Neural cell (in vitro differentiated cells): ENCODE measurements at regions not wholly inside any gene's neighbourhood (a gene's known extent, or its start where the extent isn't known, plus 50 kb on each side); places are given as distances from the start of the nearest gene placed in this dataset.

ENCODE experiments used
- H2AFZ ChIP-seq: fragments of 200-600, 300-800 bp; sonication (generic), shearing (Covaris generic); 2 replicates; pipeline ENCODE4 v1.6.0; 2014; ENCODE audit warnings: low read depth, mild to moderate bottlenecking, antibody characterized with exemption, low read length, moderate library complexity
- H3F3A ChIP-seq: fragments of 200-600 bp; shearing (Covaris generic); 2 replicates; pipeline ENCODE4 v1.6.1; 2016; ENCODE audit warnings: mild to moderate bottlenecking, moderate library complexity, mixed read lengths, antibody characterized with exemption, low read length; ENCODE audit not compliant: insufficient read depth, poor library complexity, severe bottlenecking
- H3K27ac ChIP-seq: fragments of 200-600, 300-800 bp; sonication (generic), shearing (Covaris generic); 2 replicates; pipeline ENCODE4 v1.5.1; 2014; ENCODE audit warnings: mild to moderate bottlenecking, low read length, moderate library complexity
- H3K27me3 ChIP-seq: fragments of 300-800, 200-600 bp; sonication (generic), shearing (Covaris generic); 2 replicates; pipeline ENCODE4 v1.6.0; 2014; ENCODE audit warnings: mild to moderate bottlenecking, low read depth, low read length, moderate library complexity; ENCODE audit not compliant: insufficient read depth
- H3K36me3 ChIP-seq: fragments of 300-800, 200-600 bp; sonication (generic), shearing (Covaris generic); 2 replicates; pipeline ENCODE4 v1.5.1; 2014; ENCODE audit warnings: mild to moderate bottlenecking, antibody characterized with exemption, low read length, moderate library complexity; ENCODE audit not compliant: insufficient read depth
- H3K4me2 ChIP-seq: fragments of 300-800, 200-600 bp; sonication (generic), shearing (Covaris generic); 2 replicates; pipeline ENCODE4 v1.6.0; 2014; ENCODE audit warnings: mild to moderate bottlenecking, low read length
- H3K4me3 ChIP-seq: fragments of 300-800, 200-600 bp; sonication (generic), shearing (Covaris generic); 2 replicates; pipeline ENCODE4 v1.5.1; 2014; ENCODE audit warnings: mild to moderate bottlenecking, low read length, moderate library complexity
- H3K79me2 ChIP-seq: fragments of 200-600 bp; shearing (Covaris generic); replicated peaks from 2 replicates; pipeline ENCODE4 v1.6.0; 2014; ENCODE audit warnings: mild to moderate bottlenecking, low read length, moderate library complexity; ENCODE audit not compliant: insufficient read depth
- H3K9ac ChIP-seq: fragments of 300-800, 200-600 bp; sonication (generic), shearing (Covaris generic); 2 replicates; pipeline ENCODE4 v1.6.1; 2016; ENCODE audit warnings: mild to moderate bottlenecking, low read length, mixed read lengths
- H3K9me2 ChIP-seq: fragments of 200-600 bp; shearing (Covaris generic); 2 replicates; pipeline ENCODE4 v1.6.1; 2016; ENCODE audit warnings: mild to moderate bottlenecking, low read length, mixed read lengths; ENCODE audit not compliant: insufficient read depth
- H3K9me3 ChIP-seq: fragments of 200-600, 300-800 bp; sonication (generic), shearing (Covaris generic); 2 replicates; pipeline ENCODE4 v1.6.1; 2016; ENCODE audit warnings: mild to moderate bottlenecking, mixed run types, low read length, moderate library complexity, mixed read lengths
- H4K20me1 ChIP-seq: fragments of 200-600 bp; shearing (Covaris generic); 2 replicates; pipeline ENCODE4 v1.6.1; 2016; ENCODE audit warnings: mild to moderate bottlenecking, mixed run types; ENCODE audit not compliant: insufficient read depth
- EP300 ChIP-seq: fragments of 450-650 bp; conservative IDR thresholded peaks from 2 replicates; pipeline ENCODE4 v1.6.1; 2014; ENCODE audit warnings: antibody characterized with exemption, mild to moderate bottlenecking, moderate library complexity; ENCODE audit not compliant: poor library complexity, severe bottlenecking
- EZH2 ChIP-seq: fragments of 200-600, 300-800 bp; shearing (Covaris generic), sonication (generic); IDR thresholded peaks from 2 replicates; pipeline ENCODE4 v1.6.1; 2014; ENCODE audit warnings: antibody characterized with exemption, low read length, borderline replicate concordance, mild to moderate bottlenecking; ENCODE audit not compliant: insufficient read depth, poor library complexity, severe bottlenecking
- MXI1 ChIP-seq: fragments of 450-650 bp; conservative IDR thresholded peaks from 2 replicates; pipeline ENCODE4 v1.6.1; 2014; ENCODE audit warnings: antibody characterized with exemption, mild to moderate bottlenecking; ENCODE audit not compliant: poor library complexity, severe bottlenecking
- POLR2AphosphoS5 ChIP-seq: IDR thresholded peaks from 2 replicates; pipeline ENCODE4 v1.6.1; 2012
- RAD21 ChIP-seq: fragments of 450-650 bp; conservative IDR thresholded peaks from 2 replicates; pipeline ENCODE4 v1.6.1; 2014; ENCODE audit warnings: antibody characterized with exemption, mild to moderate bottlenecking, moderate library complexity
- SMC3 ChIP-seq: fragments of 450-650 bp; conservative IDR thresholded peaks from 2 replicates; pipeline ENCODE4 v1.6.1; 2014; ENCODE audit warnings: antibody characterized with exemption, mild to moderate bottlenecking, moderate library complexity; ENCODE audit not compliant: poor library complexity
- TAF1 ChIP-seq: IDR thresholded peaks from 2 replicates; pipeline ENCODE4 v1.6.1; 2012; ENCODE audit warnings: low read depth
- TF ChIP-seq, protein P1 (sequence below): IDR thresholded peaks from 2 replicates; pipeline ENCODE4 v1.6.1; 2012; ENCODE audit warnings: borderline replicate concordance
- TF ChIP-seq, protein P2 (sequence below): fragments of 450-650 bp; IDR thresholded peaks from 2 replicates; pipeline ENCODE4 v1.5.1; 2014; ENCODE audit warnings: antibody characterized with exemption, mild to moderate bottlenecking, moderate library complexity; ENCODE audit not compliant: poor library complexity, severe bottlenecking

DNA sequence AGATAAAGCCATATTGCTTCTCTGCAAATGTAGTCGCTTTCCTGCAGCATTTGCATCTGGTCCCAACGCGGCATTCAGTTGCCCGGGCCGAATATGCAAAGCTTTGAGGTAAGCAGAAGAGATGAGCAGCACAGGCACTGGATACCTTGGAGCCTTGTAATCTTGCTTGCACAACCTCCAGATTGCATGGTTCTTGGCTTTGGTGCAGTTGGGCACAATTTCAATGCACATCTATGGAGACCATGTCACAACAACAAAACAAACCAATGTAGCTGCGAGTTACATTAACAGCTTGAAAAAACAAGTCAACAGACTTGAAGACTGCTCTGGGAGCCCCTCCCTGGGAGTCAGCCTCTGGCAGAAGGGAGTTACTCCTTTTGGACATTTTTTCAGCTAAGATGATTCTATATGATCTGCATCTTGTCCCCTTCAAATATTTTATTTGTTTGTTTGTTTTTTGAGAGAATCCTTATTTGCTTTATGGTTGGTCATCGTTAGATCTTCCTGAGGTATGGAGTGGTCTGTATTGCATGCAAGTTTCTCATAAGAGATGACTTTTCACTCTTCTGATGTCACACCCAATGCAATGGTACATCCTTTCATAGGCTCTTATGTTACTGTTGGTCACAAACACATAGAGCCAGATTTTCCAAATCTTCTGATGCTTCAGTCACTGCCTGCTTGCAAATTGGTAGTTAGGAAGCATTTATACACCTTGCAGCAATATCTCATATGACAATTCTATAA is 113.5 kb downstream of the EFEMP1 start:
- no peak overlapping the region for H3K9ac ChIP-seq
- H3K79me2 ChIP-seq, result no peaks in the 10 kb centered on the region
- no peaks in the 10 kb centered on the region for H3K9me2 ChIP-seq
- no peak overlapping the region for H3K27ac ChIP-seq
- no peaks in the 10 kb centered on the region for H3K27me3 ChIP-seq
- H3K4me3 ChIP-seq, result no peak overlapping the region
- no peaks in the 10 kb centered on the region for H3K36me3 ChIP-seq
- no peak overlapping the region for H2AFZ ChIP-seq
- H3F3A ChIP-seq, result no peaks in the 10 kb centered on the region
- H3K4me2 ChIP-seq, result no peak overlapping the region
- no peaks in the 10 kb centered on the region for H3K9me3 ChIP-seq
- no peaks in the 10 kb centered on the region for H4K20me1 ChIP-seq
- TF ChIP-seq, protein P1, sequence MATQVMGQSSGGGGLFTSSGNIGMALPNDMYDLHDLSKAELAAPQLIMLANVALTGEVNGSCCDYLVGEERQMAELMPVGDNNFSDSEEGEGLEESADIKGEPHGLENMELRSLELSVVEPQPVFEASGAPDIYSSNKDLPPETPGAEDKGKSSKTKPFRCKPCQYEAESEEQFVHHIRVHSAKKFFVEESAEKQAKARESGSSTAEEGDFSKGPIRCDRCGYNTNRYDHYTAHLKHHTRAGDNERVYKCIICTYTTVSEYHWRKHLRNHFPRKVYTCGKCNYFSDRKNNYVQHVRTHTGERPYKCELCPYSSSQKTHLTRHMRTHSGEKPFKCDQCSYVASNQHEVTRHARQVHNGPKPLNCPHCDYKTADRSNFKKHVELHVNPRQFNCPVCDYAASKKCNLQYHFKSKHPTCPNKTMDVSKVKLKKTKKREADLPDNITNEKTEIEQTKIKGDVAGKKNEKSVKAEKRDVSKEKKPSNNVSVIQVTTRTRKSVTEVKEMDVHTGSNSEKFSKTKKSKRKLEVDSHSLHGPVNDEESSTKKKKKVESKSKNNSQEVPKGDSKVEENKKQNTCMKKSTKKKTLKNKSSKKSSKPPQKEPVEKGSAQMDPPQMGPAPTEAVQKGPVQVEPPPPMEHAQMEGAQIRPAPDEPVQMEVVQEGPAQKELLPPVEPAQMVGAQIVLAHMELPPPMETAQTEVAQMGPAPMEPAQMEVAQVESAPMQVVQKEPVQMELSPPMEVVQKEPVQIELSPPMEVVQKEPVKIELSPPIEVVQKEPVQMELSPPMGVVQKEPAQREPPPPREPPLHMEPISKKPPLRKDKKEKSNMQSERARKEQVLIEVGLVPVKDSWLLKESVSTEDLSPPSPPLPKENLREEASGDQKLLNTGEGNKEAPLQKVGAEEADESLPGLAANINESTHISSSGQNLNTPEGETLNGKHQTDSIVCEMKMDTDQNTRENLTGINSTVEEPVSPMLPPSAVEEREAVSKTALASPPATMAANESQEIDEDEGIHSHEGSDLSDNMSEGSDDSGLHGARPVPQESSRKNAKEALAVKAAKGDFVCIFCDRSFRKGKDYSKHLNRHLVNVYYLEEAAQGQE, result no peak
- no peak for TF ChIP-seq POLR2AphosphoS5
- TF ChIP-seq RAD21, result no peak
- no peak for TF ChIP-seq MXI1
- TF ChIP-seq, protein P2, sequence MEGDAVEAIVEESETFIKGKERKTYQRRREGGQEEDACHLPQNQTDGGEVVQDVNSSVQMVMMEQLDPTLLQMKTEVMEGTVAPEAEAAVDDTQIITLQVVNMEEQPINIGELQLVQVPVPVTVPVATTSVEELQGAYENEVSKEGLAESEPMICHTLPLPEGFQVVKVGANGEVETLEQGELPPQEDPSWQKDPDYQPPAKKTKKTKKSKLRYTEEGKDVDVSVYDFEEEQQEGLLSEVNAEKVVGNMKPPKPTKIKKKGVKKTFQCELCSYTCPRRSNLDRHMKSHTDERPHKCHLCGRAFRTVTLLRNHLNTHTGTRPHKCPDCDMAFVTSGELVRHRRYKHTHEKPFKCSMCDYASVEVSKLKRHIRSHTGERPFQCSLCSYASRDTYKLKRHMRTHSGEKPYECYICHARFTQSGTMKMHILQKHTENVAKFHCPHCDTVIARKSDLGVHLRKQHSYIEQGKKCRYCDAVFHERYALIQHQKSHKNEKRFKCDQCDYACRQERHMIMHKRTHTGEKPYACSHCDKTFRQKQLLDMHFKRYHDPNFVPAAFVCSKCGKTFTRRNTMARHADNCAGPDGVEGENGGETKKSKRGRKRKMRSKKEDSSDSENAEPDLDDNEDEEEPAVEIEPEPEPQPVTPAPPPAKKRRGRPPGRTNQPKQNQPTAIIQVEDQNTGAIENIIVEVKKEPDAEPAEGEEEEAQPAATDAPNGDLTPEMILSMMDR, result no peak
- TF ChIP-seq SMC3, result no peak
- no peak for TF ChIP-seq TAF1
- no peak for TF ChIP-seq EP300
- TF ChIP-seq EZH2, result no peak

DNA sequence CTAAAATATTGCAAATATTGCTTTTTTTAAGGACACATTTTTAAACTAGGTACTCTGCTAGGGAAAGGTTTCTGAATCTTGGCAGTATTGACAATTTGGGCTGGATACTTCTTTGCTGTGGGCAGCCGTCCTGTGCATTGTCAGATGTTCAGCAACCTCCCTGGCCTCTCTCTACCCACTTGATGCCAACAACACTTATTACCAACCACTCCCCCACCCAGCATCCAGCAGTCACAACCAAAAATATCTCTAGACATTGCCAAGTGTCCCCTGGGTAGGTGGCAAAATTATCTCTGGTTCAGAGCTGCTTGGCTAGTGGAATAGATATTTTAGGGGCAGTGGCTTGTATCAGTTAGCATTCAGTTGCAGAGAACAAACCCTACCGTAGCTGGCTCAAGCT is 114.3 kb upstream of the PNPT1 start:
- Histone ChIP-seq H4K20me1 (no peaks in the 10 kb centered on the region), H3K36me3 (no peaks in the 10 kb centered on the region), H2AFZ (no peak overlapping the region), H3K4me2 (no peak overlapping the region), H3K9me2 (no peaks in the 10 kb centered on the region), H3K9ac (no peak overlapping the region), H3K27ac (no peak overlapping the region), H3F3A (no peaks in the 10 kb centered on the region), H3K79me2 (no peaks in the 10 kb centered on the region), H3K4me3 (no peak overlapping the region), H3K9me3 (no peaks in the 10 kb centered on the region), H3K27me3 (no peaks in the 10 kb centered on the region)
- no peak for TF ChIP-seq EZH2
- TF ChIP-seq SMC3, result no peak
- TF ChIP-seq TAF1, result no peak
- TF ChIP-seq EP300, result no peak
- TF ChIP-seq RAD21, result no peak
- TF ChIP-seq POLR2AphosphoS5, result no peak
- TF ChIP-seq MXI1, result no peak
- TF ChIP-seq, protein P1, result no peak
- TF ChIP-seq, protein P2, result no peak
